Neutrophil (primary cell): ENCODE measurements at regions not wholly inside any gene's neighbourhood (a gene's known extent, or its start where the extent isn't known, plus 50 kb on each side); places are given as distances from the start of the nearest gene placed in this dataset.

Source experiments
- H3K27ac ChIP-seq: fragments of 200-600 bp; sonication (generic); 2 replicates; pipeline ENCODE4 v1.5.1; 2016; ENCODE audit warnings: mild to moderate bottlenecking, moderate library complexity
- H3K27me3 ChIP-seq: fragments of 200-600 bp; sonication (generic); 2 replicates; pipeline ENCODE4 v1.6.0; 2016; ENCODE audit warnings: mild to moderate bottlenecking
- H3K36me3 ChIP-seq: fragments of 200-600 bp; sonication (generic); 2 replicates; pipeline ENCODE4 v1.5.1; 2017
- H3K4me1 ChIP-seq, 2 experiments: fragments of 200-600 bp in 1 of 2; sonication (generic) in 1 of 2; 1 replicate in 1 of 2; 2 replicates in 1 of 2; pipeline versions ENCODE4 v1.5.1 to v1.6.1; 2013 to 2016; ENCODE audit warnings: low read depth in 1 of 2, low read length in 1 of 2, mild to moderate bottlenecking in 1 of 2, moderate library complexity in 1 of 2; ENCODE audit not compliant: control insufficient read depth in 1 of 2, insufficient read depth in 1 of 2
- H3K4me3 ChIP-seq, 2 experiments: fragments of 200-600 bp in 1 of 2; sonication (generic) in 1 of 2; 1 replicate in 1 of 2; 2 replicates in 1 of 2; pipeline ENCODE4 v1.5.1; 2013 to 2016; ENCODE audit warnings: low read depth in 1 of 2, low read length in 1 of 2, mild to moderate bottlenecking in 1 of 2, moderate library complexity in 1 of 2
- H3K9me3 ChIP-seq: fragments of 200-600 bp; sonication (generic); 2 replicates; pipeline ENCODE4 v1.5.1; 2016
- TF ChIP-seq, protein P1 (sequence below): fragments of 200-600 bp; sonication (generic); IDR thresholded peaks from 2 replicates; pipeline ENCODE4 v1.5.1; 2016; ENCODE audit warnings: antibody characterized with exemption

DNA sequence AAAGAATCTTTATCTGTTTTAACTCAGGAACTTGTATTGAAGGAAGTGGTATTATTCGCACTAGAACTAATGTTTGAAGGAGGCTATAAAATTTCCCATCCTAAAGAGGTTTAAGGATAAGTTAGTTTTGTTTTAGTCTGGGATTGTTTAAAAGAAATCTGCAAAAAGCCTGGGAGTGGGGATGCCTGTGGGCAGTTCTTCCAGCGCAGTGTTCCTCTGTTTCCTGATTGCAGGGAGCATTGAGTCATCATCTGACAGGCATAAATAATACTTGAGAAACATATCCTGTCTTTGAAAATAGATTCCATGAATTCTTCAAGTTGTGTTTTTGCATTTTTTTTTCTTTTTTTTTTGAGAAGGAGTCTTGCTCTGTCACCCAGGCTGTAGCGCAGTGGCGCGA is 350.8 kb upstream of the PTBP2 start:
- Histone ChIP-seq H3K4me1 (no peaks in the 10 kb centered on the region), H3K27ac (no peak overlapping the region), H3K27me3 (no peaks in the 10 kb centered on the region), H3K36me3 (no peaks in the 10 kb centered on the region), H3K9me3 (no peaks in the 10 kb centered on the region), H3K4me3 (no peak overlapping the region)
- TF ChIP-seq, protein P1, sequence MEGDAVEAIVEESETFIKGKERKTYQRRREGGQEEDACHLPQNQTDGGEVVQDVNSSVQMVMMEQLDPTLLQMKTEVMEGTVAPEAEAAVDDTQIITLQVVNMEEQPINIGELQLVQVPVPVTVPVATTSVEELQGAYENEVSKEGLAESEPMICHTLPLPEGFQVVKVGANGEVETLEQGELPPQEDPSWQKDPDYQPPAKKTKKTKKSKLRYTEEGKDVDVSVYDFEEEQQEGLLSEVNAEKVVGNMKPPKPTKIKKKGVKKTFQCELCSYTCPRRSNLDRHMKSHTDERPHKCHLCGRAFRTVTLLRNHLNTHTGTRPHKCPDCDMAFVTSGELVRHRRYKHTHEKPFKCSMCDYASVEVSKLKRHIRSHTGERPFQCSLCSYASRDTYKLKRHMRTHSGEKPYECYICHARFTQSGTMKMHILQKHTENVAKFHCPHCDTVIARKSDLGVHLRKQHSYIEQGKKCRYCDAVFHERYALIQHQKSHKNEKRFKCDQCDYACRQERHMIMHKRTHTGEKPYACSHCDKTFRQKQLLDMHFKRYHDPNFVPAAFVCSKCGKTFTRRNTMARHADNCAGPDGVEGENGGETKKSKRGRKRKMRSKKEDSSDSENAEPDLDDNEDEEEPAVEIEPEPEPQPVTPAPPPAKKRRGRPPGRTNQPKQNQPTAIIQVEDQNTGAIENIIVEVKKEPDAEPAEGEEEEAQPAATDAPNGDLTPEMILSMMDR = no peak

DNA sequence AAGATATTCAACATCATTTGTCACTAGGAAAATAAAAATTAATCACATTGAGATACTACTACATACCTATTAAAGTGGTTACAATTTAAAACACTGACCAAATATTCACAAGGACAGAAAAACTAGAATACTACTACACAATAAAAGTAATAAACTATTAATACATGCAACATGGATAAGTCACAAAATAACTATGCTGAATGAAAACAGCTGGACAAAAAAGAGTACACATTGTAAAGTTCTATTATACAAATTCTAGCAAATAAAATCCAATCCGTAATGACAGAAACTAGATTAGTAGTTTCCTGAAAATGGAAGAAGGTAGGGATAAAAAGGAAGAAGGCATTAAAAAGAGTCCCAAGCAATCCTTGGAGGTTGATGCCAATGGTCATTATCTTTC is 348.7 kb upstream of the PTBP2 start:
- Histone ChIP-seq H3K9me3 (no peaks in the 10 kb centered on the region), H3K27me3 (no peaks in the 10 kb centered on the region), H3K4me1 (no peaks in the 10 kb centered on the region), H3K27ac (no peak overlapping the region), H3K4me3 (no peak overlapping the region), H3K36me3 (no peaks in the 10 kb centered on the region)
- TF ChIP-seq, protein P1 = no peak

DNA sequence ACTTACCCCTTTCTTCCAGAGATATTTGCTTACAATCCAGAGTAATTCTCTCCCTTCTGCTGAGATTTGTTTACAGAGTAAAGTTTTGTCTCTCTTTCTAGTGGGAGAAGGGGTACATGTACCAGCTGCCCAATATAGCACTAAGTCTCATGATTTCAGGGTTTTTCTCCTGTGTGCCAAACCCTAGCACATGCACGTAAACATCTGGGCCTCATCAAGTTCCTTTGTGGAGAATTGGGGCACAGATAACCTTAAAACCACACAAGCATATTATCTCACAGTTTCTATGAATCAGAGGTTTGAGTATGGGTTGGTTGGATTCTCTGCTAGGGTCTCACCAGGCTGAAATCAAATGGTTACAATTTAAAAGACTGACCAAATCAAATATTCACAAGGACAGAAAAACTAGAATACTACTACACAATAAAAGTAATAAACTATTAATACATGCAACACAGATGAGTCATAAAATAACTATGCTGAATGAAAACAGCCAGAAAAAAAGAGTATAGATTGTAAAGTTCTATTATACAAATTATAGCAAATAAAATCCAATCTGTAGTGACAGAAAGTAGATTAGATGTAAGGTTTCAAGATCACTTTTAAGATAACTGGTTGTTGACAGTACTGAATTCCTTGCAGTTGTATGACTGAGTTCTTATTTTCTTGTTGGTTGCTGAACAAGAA is 347.4 kb upstream of the PTBP2 start:
- Histone ChIP-seq H3K9me3 (no peaks in the 10 kb centered on the region), H3K27ac (no peak overlapping the region), H3K27me3 (no peaks in the 10 kb centered on the region), H3K36me3 (no peaks in the 10 kb centered on the region), H3K4me3 (no peak overlapping the region), H3K4me1 (no peaks in the 10 kb centered on the region)
- TF ChIP-seq, protein P1 = no peak

DNA sequence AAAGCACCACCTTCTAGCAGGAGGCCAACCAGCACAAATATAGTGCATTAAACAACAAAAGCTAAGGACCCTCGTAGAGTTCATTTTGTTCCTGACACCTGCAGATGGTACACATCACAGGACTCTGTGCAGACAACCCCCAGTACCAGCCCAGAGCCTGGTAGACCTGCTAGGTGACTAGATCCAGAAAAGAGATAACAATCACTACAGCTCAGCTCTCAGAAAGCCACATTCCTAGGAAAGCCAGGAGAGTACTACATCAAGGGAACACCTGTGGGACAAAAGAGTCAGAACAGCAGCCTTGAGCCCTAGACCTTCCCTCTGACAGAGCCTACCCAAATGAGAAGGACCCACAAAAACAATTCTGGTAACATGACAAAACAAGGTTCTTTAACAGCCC is 344.7 kb upstream of the PTBP2 start:
- Histone ChIP-seq H3K27me3 (no peaks in the 10 kb centered on the region), H3K9me3 (no peaks in the 10 kb centered on the region), H3K4me3 (no peak overlapping the region), H3K4me1 (no peaks in the 10 kb centered on the region), H3K27ac (no peak overlapping the region), H3K36me3 (no peaks in the 10 kb centered on the region)
- TF ChIP-seq, protein P1 = no peak

DNA sequence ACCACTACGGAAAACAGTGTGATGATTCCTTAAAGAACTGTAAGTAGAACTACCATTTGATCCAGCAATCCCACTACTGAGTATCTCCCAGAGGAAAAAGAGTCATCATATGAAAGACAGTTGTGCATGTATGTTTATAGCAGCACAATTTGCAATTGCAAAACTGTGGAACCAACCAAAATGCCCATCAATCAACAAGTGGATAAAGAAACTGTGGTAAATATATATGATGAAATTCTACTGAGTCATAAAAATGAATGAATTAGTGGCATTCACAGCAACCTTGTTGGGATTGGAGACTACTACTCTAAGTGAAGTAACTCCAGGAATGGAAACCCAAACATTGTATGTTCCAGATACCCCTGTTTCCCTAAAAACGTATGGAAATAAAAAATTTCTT is 337.0 kb upstream of the PTBP2 start:
- Histone ChIP-seq H3K4me1 (no peaks in the 10 kb centered on the region), H3K27ac (no peak overlapping the region), H3K36me3 (no peaks in the 10 kb centered on the region), H3K27me3 (no peaks in the 10 kb centered on the region), H3K4me3 (no peak overlapping the region), H3K9me3 (no peaks in the 10 kb centered on the region)
- TF ChIP-seq, protein P1 = no peak
